ENCODE measurements at regions not wholly inside any gene's neighbourhood (a gene's known extent, or its start where the extent isn't known, plus 50 kb on each side); places are given as distances from the start of the nearest gene placed in this dataset.

GRCh38 chr10:117927871-117928270 lies 118.9 kb downstream of the RAB11FIP2 start:
- H3K27ac Mint-ChIP-seq, result no peak overlapping the region
- DNase-seq, result no peak
- intact Hi-C loops (cut with micrococcal nuclease), result no loop called here
- H3K27me3 Mint-ChIP-seq, result no peaks in the 10 kb centered on the region
- no peaks in the 10 kb centered on the region for H3K9me3 Mint-ChIP-seq
- no peaks in the 10 kb centered on the region for H3K4me1 Mint-ChIP-seq
- no peak overlapping the region for H3K4me3 Mint-ChIP-seq
- H3K36me3 Mint-ChIP-seq (ENCODE audit: low read depth), result no peaks in the 10 kb centered on the region

GRCh38 chr10:117928281-117928680 lies 118.5 kb downstream of the RAB11FIP2 start:
- DNase-seq, result no peak
- intact Hi-C loops (cut with micrococcal nuclease), result no loop called here
- Mint-ChIP-seq H3K4me3 (no peak overlapping the region), H3K36me3 (ENCODE audit: low read depth) (no peaks in the 10 kb centered on the region), H3K4me1 (no peaks in the 10 kb centered on the region), H3K27ac (no peak overlapping the region), H3K27me3 (no peaks in the 10 kb centered on the region), H3K9me3 (no peaks in the 10 kb centered on the region)

DNA sequence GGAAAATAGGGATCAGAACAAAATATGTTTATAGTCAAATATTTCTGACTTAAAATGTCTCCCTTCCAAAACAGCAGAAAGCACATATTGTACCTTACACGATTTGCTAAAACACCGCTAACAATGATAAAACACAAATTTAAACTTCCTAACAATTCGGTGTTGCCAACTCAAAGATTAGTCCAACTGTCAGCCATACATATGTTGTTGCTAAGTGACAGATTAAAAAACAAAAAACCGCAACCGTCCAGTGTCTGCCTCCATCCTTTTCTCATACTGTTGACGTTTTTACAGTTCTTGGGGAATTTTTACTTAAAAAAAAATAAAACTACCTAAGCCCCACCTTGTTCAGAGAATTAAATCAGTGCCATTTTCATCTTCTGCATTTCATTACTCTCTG lies 118.0 kb downstream of the RAB11FIP2 start:
- Mint-ChIP-seq H3K27ac (no peak overlapping the region), H3K36me3 (ENCODE audit: low read depth) (no peaks in the 10 kb centered on the region), H3K4me1 (no peaks in the 10 kb centered on the region), H3K27me3 (no peaks in the 10 kb centered on the region), H3K4me3 (no peak overlapping the region), H3K9me3 (no peaks in the 10 kb centered on the region)
- no peak for DNase-seq
- intact Hi-C loops (cut with micrococcal nuclease), result no loop called here

- Mint-ChIP-seq H3K27ac (no peak overlapping the region), H3K4me3 (no peak overlapping the region), H3K9me3 (no peaks in the 10 kb centered on the region), H3K36me3 (ENCODE audit: low read depth) (no peaks in the 10 kb centered on the region), H3K27me3 (no peaks in the 10 kb centered on the region), H3K4me1 (no peaks in the 10 kb centered on the region)
- intact Hi-C loops (cut with micrococcal nuclease), result no loop called here
- no peak for DNase-seq
Measured at GRCh38 chr10:117929327-117930067, 117.2 kb downstream of the RAB11FIP2 start.

DNA sequence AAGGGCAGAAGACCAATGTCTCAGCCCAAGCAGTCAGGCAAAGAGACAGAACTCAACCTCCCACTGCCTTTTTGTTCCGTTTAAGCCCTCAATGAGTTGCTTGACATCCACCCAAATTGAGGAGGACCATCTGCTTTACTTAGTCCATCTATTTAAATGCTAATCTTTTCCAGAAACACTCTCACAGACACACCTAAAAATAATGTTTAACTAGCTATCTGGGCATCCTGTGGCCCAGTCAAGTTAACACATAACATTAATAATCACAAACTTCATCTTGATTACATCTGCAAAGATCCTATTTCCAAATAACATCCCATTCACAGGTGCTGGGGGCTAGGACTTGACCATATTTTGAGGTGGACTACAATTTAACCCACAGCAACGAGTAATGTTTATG lies 115.7 kb downstream of the RAB11FIP2 start:
- intact Hi-C loops (cut with micrococcal nuclease), result no loop called here
- Mint-ChIP-seq H3K4me1 (no peaks in the 10 kb centered on the region), H3K9me3 (no peaks in the 10 kb centered on the region), H3K36me3 (ENCODE audit: low read depth) (no peaks in the 10 kb centered on the region), H3K27ac (no peak overlapping the region), H3K27me3 (no peaks in the 10 kb centered on the region), H3K4me3 (no peak overlapping the region)
- no peak for DNase-seq

GRCh38 chr10:117933036-117933435 lies 113.7 kb downstream of the RAB11FIP2 start:
- Mint-ChIP-seq H3K27me3 (no peaks in the 10 kb centered on the region), H3K9me3 (no peaks in the 10 kb centered on the region), H3K4me3 (no peak overlapping the region), H3K27ac (no peak overlapping the region), H3K4me1 (no peaks in the 10 kb centered on the region), H3K36me3 (ENCODE audit: low read depth) (no peaks in the 10 kb centered on the region)
- intact Hi-C loops (cut with micrococcal nuclease), result no loop called here
- DNase-seq, result no peak

GRCh38 chr10:117934477-117934876 lies 112.3 kb downstream of the RAB11FIP2 start:
- Mint-ChIP-seq H3K27ac (no peak overlapping the region), H3K4me1 (peaks cover 2% of the 10 kb centered on the region), H3K9me3 (no peaks in the 10 kb centered on the region), H3K27me3 (peaks cover 2% of the 10 kb centered on the region), H3K4me3 (no peak overlapping the region), H3K36me3 (ENCODE audit: low read depth) (no peaks in the 10 kb centered on the region)
- no peak for DNase-seq
- intact Hi-C loops (cut with micrococcal nuclease), result no loop called here

- H3K4me1 Mint-ChIP-seq, result peaks cover 2% of the 10 kb centered on the region
- no peak for DNase-seq
- no peaks in the 10 kb centered on the region for H3K9me3 Mint-ChIP-seq
- intact Hi-C loops (cut with micrococcal nuclease), result no loop called here
- H3K27ac Mint-ChIP-seq, result no peak overlapping the region
- H3K4me3 Mint-ChIP-seq, result no peak overlapping the region
- no peaks in the 10 kb centered on the region for H3K36me3 Mint-ChIP-seq (ENCODE audit: low read depth)
- peaks cover 2% of the 10 kb centered on the region for H3K27me3 Mint-ChIP-seq
Measured at GRCh38 chr10:117936141-117936540, 110.6 kb downstream of the RAB11FIP2 start.

DNA sequence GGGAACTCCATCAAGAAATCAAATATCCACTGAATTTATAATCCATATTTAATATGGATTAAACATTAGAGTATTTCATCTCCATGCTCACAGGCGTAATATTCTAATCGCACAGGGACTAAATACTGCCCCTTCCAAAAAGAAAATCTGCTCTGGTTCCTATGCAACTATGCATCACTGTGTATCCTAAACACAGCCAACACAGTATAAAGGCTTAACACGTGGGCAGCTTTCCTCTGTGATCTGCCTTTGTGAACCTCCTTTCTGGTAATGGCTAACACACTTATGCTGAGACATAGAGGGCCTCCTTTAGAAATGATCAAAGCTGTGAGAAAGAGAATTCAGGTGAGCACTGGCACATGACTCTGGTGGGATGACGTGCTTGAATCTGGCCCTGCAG lies 110.2 kb downstream of the RAB11FIP2 start:
- Mint-ChIP-seq H3K27ac (no peak overlapping the region), H3K4me1 (peaks cover 2% of the 10 kb centered on the region), H3K36me3 (ENCODE audit: low read depth) (no peaks in the 10 kb centered on the region), H3K9me3 (no peaks in the 10 kb centered on the region), H3K27me3 (peaks cover 2% of the 10 kb centered on the region), H3K4me3 (no peak overlapping the region)
- intact Hi-C loops (cut with micrococcal nuclease), result no loop called here
- DNase-seq, result no peak

DNA sequence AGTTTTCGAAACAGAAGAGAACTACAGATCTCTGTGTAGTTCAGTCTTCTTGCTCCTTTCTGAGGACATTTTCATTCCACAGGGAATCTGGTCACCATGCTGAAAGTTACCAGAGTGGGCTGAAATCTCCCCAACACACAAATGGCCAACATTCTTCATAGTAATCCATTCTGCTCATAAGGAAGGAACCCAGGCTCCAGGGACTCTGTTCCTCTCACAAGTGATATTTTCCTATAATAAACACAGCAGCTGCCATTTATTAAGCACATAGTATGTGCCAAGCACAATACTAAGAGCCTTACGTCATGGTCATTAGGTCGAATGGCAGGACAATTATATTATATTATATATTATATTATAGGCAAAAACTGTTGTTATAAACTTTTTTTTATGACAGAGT lies 109.8 kb downstream of the RAB11FIP2 start:
- Mint-ChIP-seq H3K27ac (no peak overlapping the region), H3K27me3 (peaks cover 2% of the 10 kb centered on the region), H3K36me3 (ENCODE audit: low read depth) (no peaks in the 10 kb centered on the region), H3K9me3 (no peaks in the 10 kb centered on the region), H3K4me1 (peaks cover 2% of the 10 kb centered on the region), H3K4me3 (no peak overlapping the region)
- intact Hi-C loops (cut with micrococcal nuclease), result no loop called here
- no peak for DNase-seq

DNA sequence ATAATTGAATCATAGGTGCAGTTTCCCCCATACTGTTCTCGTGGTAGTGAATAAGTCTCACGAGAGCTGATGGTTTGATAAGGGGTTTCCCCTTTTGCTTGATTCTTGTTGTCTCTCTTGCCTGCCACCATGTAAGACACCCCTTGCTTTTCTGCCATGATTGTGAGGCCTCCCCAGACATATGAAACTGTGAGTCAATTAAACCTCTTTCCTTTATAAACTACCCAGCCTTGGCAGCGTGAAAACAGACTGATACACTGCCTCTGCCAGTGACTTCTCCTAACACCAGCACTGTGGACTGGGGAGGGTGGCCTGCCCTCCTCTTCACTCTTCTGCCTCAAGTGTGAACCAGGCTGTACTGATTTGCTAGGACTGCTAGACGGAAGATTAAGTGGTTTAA lies 108.6 kb downstream of the RAB11FIP2 start:
- no peak for DNase-seq
- Mint-ChIP-seq H3K36me3 (ENCODE audit: low read depth) (no peaks in the 10 kb centered on the region), H3K4me3 (no peak overlapping the region), H3K9me3 (no peaks in the 10 kb centered on the region), H3K27ac (no peak overlapping the region), H3K4me1 (peaks cover 2% of the 10 kb centered on the region), H3K27me3 (peaks cover 2% of the 10 kb centered on the region)
- intact Hi-C loops (cut with micrococcal nuclease), result no loop called here

GRCh38 chr10:117942226-117942625 lies 104.5 kb downstream of the RAB11FIP2 start:
- Mint-ChIP-seq H3K9me3 (no peaks in the 10 kb centered on the region), H3K4me1 (peaks cover 2% of the 10 kb centered on the region), H3K27me3 (peaks cover 2% of the 10 kb centered on the region), H3K27ac (no peak overlapping the region), H3K36me3 (ENCODE audit: low read depth) (no peaks in the 10 kb centered on the region), H3K4me3 (no peak overlapping the region)
- intact Hi-C loops (cut with micrococcal nuclease), result no loop called here
- no peak for DNase-seq

GRCh38 chr10:117944676-117945447 lies 101.9 kb downstream of the RAB11FIP2 start:
- H3K27me3 Mint-ChIP-seq, result peaks cover 2% of the 10 kb centered on the region
- no peak for DNase-seq
- no peak overlapping the region for H3K27ac Mint-ChIP-seq
- H3K4me1 Mint-ChIP-seq, result no peaks in the 10 kb centered on the region
- no peaks in the 10 kb centered on the region for H3K9me3 Mint-ChIP-seq
- H3K4me3 Mint-ChIP-seq, result no peak overlapping the region
- intact Hi-C loops (cut with micrococcal nuclease), result no loop called here
- H3K36me3 Mint-ChIP-seq (ENCODE audit: low read depth), result no peaks in the 10 kb centered on the region

DNA sequence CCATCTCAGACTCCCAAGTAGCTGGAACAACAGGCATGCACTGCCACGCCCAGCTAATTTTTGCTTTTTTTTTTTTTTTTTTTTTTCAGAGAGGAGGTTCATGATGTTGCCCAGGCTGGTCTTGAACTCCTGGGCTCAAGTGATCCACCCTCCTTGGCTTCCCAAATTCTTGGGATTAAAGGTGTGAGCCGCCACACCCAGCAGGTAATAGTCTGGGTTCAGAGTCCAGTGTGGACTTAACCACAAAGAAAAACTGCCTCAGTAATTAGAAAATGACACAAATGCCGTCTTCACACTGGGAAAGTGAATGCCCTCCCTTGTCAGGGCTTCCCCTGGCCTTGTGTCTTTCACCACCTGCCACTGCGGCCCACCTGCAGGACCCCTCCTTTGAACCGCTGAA lies 101.1 kb downstream of the RAB11FIP2 start:
- Mint-ChIP-seq H3K27ac (no peak overlapping the region), H3K36me3 (ENCODE audit: low read depth) (no peaks in the 10 kb centered on the region), H3K4me1 (no peaks in the 10 kb centered on the region), H3K4me3 (no peak overlapping the region), H3K9me3 (no peaks in the 10 kb centered on the region), H3K27me3 (peaks cover 2% of the 10 kb centered on the region)
- DNase-seq, result no peak
- intact Hi-C loops (cut with micrococcal nuclease), result no loop called here

Data from activated CD4-positive, alpha-beta T cell treated with anti-CD3 and anti-CD28 coated beads, Interleukin-2, amount 10 ng/mL, durations not matched to agents 24 days and 14 days (primary cell).